Type B pancreatic cell (in vitro differentiated cells): ENCODE measurements at regions not wholly inside any gene's neighbourhood (a gene's known extent, or its start where the extent isn't known, plus 50 kb on each side); places are given as distances from the start of the nearest gene placed in this dataset.
"Not testable (repeated sequence)": the region's sequence is repeated elsewhere in the genome, so short reads cannot be mapped to it uniquely, and the experiment has no call there.

ENCODE experiments used
- DNase-seq: peaks from one replicate; pipeline ENCODE4 v3.0.0; 2021; ENCODE audit warnings: mixed read lengths; ENCODE audit not compliant: unreplicated experiment; ENCODE audit errors: extremely low spot score
- H3K27ac Mint-ChIP-seq: 2 replicates; pipeline ENCODE4 v1.8.0; 2021; ENCODE audit warnings: mild to moderate bottlenecking, mixed read lengths
- H3K27me3 Mint-ChIP-seq: 2 replicates; pipeline ENCODE4 v1.8.0; 2021; ENCODE audit warnings: mixed read lengths
- H3K36me3 Mint-ChIP-seq: 2 replicates; pipeline ENCODE4 v1.8.0; 2021; ENCODE audit warnings: mixed read lengths
- H3K4me1 Mint-ChIP-seq: one replicate; pipeline ENCODE4 v1.8.0; 2021; ENCODE audit warnings: mixed read lengths; ENCODE audit not compliant: unreplicated experiment
- H3K4me3 Mint-ChIP-seq: 2 replicates; pipeline ENCODE4 v1.8.0; 2021; ENCODE audit warnings: mild to moderate bottlenecking, mixed read lengths
- H3K9me3 Mint-ChIP-seq: 2 replicates; pipeline ENCODE4 v1.8.0; 2021; ENCODE audit warnings: mixed read lengths
- CTCF ChIP-seq: fragments of 200-600 bp; sonication (generic); conservative IDR thresholded peaks from 2 replicates; pipeline ENCODE4 v1.5.0; 2021; ENCODE audit warnings: antibody characterized with exemption, mild to moderate bottlenecking

GRCh38 chr13:107803822-107804495 lies 411.4 kb downstream of the LIG4 start:
- H3K27ac Mint-ChIP-seq, result no peak overlapping the region
- DNase-seq, result no peak
- H3K4me3 Mint-ChIP-seq, result no peak overlapping the region
- no peaks in the 10 kb centered on the region for H3K4me1 Mint-ChIP-seq
- no peak for TF ChIP-seq CTCF
- H3K9me3 Mint-ChIP-seq, result no peaks in the 10 kb centered on the region
- H3K36me3 Mint-ChIP-seq, result no peaks in the 10 kb centered on the region
- no peaks in the 10 kb centered on the region for H3K27me3 Mint-ChIP-seq

GRCh38 chr13:107801621-107802020 lies 413.7 kb downstream of the LIG4 start:
- no peaks in the 10 kb centered on the region for H3K27me3 Mint-ChIP-seq
- no peaks in the 10 kb centered on the region for H3K36me3 Mint-ChIP-seq
- DNase-seq, result no peak
- TF ChIP-seq CTCF, result no peak
- H3K9me3 Mint-ChIP-seq, result no peaks in the 10 kb centered on the region
- H3K4me3 Mint-ChIP-seq, result no peak overlapping the region
- no peaks in the 10 kb centered on the region for H3K4me1 Mint-ChIP-seq
- H3K27ac Mint-ChIP-seq, result no peak overlapping the region

GRCh38 chr13:107799001-107799400 lies 416.3 kb downstream of the LIG4 start:
- H3K27ac Mint-ChIP-seq, result no peak overlapping the region
- no peaks in the 10 kb centered on the region for H3K9me3 Mint-ChIP-seq
- H3K4me3 Mint-ChIP-seq, result no peak overlapping the region
- no peak for TF ChIP-seq CTCF
- H3K36me3 Mint-ChIP-seq, result no peaks in the 10 kb centered on the region
- no peaks in the 10 kb centered on the region for H3K4me1 Mint-ChIP-seq
- no peak for DNase-seq
- no peaks in the 10 kb centered on the region for H3K27me3 Mint-ChIP-seq

- H3K9me3 Mint-ChIP-seq, result peaks cover 2% of the 10 kb centered on the region
- H3K27ac Mint-ChIP-seq, result no peak overlapping the region
- no peaks in the 10 kb centered on the region for H3K36me3 Mint-ChIP-seq
- no peak for TF ChIP-seq CTCF
- H3K4me1 Mint-ChIP-seq, result no peaks in the 10 kb centered on the region
- no peak overlapping the region for H3K4me3 Mint-ChIP-seq
- no peaks in the 10 kb centered on the region for H3K27me3 Mint-ChIP-seq
- DNase-seq, result no peak
Measured at GRCh38 chr13:107790397-107790796, 424.9 kb downstream of the LIG4 start.

GRCh38 chr13:107788464-107789165 lies 426.7 kb downstream of the LIG4 start:
- H3K4me3 Mint-ChIP-seq, result no peak overlapping the region
- no peaks in the 10 kb centered on the region for H3K36me3 Mint-ChIP-seq

GRCh38 chr13:107782646-107783045 lies 432.7 kb downstream of the LIG4 start:
- H3K27ac Mint-ChIP-seq, H3K36me3 Mint-ChIP-seq, H3K9me3 Mint-ChIP-seq, H3K4me3 Mint-ChIP-seq, H3K27me3 Mint-ChIP-seq, H3K4me1 Mint-ChIP-seq, DNase-seq: not testable (repeated sequence)

More at GRCh38 chr13:107788464-107789165, 426.7 kb downstream of the LIG4 start:
- Mint-ChIP-seq H3K27me3 (no peaks in the 10 kb centered on the region), H3K9me3 (peaks cover 6% of the 10 kb centered on the region), H3K27ac (no peak overlapping the region), H3K4me1 (no peaks in the 10 kb centered on the region)
- TF ChIP-seq CTCF, result no peak
- DNase-seq, result no peak
